GM19438 (cell line): ENCODE measurements at regions not wholly inside any gene's neighbourhood (a gene's known extent, or its start where the extent isn't known, plus 50 kb on each side); places are given as distances from the start of the nearest gene placed in this dataset.
"Not testable (repeated sequence)": the region's sequence is repeated elsewhere in the genome, so short reads cannot be mapped to it uniquely, and the experiment has no call there.

ENCODE experiments used
- ATAC-seq: cut with Tn5 transposase; IDR thresholded peaks from one replicate; pipeline ENCODE4 v1.9.1; 2021; ENCODE audit warnings: low read depth; ENCODE audit not compliant: unreplicated experiment

DNA sequence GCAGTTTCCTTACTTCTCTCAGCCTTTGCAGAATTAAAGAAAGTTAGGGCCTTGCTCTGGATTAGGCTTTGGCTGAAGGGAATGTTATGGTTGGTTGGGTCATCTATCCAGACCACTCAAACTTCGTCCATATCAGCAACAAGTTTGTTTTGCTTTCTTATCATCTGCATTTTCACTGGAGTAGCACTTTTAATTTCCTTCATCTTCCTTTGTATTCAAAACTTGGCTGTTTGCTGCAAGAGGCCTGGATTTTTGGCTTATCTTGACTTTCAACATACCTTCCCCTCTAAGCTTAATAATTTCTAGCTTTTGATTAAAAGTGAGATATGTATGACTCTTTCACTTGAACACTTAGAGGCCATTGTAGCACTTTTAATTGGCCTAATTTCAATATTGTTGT is 126.7 kb upstream of the CENPE start:
- no peak for ATAC-seq

DNA sequence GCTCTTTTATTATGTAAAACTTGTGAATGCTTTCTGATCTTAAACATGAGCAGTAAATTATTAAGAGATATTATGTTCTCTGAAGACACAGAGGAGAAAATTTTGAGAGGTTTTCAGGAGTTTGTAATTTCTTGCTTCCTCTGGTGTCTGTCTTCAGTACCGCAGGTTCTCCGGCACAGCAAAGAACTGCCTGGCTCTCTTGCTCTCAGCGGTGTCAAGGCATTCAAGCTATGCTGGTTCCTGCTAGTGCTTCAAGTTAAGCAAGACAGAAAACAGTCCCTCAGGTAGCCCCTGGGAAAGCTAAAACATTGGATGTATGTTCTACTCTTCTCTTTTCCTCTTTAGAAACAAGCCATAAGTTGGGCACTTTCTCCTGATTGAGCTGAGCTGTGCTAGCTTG is 120.2 kb upstream of the CENPE start:
- ATAC-seq = no peak

DNA sequence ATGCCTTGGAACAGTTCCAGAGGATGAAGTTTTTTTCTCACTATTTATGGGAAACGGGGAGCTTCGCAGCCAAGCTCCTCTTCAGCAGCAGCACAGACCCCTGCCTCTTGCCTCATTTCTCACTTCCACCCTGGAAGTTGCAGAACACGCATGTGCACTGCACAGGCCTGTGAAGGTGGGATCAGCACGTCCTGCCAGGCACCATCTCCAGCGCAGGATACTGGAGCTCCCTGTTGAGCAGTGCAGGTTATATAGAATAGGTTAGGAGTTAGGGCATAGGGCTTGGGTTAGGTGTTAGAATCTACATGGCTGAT is 110.1 kb upstream of the CENPE start:
- ATAC-seq = no peak

DNA sequence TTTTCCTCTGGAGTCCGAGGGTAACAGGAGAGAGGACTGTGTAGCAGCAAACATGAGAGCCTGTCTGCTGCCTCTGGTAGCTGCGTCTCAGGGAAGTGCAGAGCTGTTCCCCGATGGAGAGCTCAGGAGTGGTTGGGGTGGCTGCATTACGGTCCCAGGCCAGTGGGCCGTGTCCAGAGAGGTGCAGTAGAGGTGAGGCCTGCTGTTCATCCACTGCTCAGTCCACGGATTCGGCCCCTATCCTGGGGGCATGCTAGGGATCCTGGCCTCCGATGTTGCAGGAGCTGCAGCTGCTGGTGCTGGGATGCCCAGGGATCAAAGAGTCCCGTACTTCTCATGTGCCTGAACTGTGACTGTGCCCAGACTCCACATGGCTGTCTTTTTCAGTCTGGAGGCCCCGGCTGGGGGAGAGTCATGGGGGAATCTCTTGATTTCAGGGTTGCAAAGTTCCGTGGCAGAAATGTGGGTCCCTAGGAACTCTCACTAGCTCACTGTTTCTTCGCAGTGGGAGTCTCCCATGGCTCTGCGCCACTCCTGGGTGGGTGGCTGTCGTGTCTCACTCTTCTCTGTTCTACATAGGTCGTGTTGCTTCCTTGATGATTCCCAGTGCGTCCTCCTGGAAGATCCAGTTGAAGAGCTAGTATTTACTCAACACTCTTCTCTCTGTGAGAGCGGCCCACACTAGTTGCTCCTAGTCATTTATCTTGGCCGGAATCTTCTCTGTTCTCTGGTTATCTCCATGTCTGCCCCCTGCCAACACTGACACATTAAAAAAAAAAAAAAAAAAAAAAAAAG is 109.5 kb upstream of the CENPE start:
- ATAC-seq = no peak

DNA sequence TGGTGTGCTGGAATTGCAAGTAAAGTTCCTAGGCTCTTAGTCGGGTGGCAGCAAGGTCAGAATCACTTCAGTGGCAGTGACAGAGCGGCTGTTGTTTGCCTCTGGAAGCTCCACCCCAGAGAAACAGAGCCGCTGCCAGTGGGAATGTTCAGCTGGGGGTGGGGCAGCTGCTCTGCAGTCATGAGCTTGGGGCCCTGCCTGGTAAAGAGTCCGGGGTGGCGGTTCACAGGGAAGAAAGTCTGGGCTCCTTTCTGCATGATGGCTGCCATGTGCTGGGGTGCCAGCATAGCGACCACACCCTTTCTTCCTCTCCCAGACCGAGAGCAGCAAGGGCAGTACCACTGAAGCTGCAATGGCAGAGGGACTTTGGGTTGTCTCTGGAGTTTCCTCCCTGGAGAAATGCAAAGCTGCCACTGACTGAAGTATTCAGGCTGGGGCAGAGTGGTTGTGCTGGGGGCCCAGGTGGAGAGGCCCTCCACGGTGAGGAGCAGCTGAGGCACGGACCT is 108.8 kb upstream of the CENPE start:
- no peak for ATAC-seq

DNA sequence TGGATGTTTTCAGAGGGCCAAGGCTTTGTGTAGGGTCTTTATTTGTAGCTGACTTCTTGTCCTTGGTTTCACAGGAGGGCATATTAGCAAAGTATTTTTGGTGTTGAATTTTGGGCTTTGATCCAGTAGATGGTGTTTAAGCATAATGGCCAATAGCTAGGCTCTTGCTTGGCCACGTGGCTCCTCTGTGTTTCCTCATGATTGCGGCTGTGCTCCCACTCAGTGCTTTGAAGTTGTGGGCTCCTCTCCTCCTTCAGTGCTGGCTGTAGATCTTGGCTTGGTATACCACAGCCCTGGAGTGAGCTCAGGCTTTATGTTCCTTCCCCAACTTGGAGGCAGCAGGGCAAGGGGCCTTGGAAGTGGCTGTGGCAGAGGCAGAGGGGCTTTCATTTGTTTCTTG is 107.2 kb upstream of the CENPE start:
- ATAC-seq = no peak

DNA sequence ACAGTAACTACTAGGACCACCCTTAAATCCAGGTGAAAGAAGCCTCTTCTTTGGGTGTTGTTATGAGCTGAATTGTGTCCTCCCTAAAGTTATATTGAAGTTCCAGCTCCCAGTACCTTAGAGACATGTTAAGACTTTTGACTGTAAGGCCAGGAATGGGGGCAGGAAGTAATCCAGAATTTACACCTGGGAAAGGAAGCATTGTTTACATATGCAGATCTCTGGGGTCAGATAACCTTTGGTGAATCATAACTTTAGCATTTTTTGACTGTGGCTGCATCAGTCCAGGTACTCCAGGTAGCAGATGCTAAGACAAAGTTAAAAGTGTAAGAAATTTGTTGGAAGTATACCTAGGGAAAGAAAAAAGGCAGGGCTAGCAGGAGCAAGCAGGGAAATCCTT is 104.9 kb upstream of the CENPE start:
- ATAC-seq = no peak

DNA sequence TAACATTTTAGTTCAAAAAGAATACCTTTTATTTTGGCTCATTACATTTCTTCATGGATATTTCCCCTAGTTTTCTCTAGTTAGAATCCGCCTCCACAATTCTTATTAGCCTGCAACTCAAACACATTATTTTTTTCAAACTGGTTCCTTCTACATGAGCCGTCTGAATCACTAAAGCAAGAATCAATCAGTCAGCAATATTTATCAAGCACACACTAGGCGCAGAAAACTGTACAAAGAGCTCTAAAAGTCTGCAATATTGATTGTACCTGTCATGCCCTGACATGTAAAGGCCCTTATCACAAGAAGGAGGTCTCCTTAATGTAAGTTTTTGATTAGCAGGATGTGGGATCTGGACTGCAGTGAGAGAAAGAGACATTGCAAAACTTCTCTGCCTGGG is 94.8 kb upstream of the CENPE start:
- no peak for ATAC-seq

DNA sequence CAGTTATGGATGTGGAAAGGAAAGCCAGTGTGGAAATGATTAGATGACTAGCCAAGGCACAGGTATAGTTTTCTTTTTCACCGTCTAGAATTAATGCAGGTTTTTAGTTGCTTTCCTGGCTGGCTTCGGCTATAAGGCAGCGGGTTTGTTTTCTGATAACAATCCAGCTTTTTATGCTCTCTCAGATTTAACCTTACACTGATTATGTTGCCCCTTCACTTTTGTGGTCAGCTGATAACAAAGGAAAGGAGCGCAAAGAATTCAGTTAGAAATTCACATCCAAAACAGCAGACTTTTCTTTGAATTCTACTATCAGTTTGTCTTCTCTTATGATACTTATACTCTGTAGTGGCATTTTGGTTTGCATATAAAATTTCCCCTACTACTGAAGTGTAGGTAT is 94.2 kb upstream of the CENPE start:
- ATAC-seq = no peak

DNA sequence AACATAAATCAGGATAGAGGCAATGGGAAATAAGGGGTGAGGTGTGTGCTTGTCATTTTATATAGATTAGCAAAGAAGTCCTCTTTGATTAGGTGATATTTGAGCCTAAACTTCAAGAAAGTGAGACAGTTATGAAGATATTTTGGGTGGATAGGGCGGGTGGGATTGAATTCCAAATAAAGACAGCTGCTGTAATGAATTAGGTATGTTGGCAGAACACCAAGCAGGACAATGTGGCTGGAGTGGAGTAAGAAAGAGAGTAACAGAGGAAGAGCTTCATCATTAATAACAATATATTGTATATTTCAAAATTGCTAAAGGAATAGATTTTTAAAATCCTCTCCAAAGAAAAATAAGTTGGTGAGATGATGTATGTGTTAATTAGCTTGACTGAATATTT is 91.0 kb upstream of the CENPE start:
- ATAC-seq = no peak

DNA sequence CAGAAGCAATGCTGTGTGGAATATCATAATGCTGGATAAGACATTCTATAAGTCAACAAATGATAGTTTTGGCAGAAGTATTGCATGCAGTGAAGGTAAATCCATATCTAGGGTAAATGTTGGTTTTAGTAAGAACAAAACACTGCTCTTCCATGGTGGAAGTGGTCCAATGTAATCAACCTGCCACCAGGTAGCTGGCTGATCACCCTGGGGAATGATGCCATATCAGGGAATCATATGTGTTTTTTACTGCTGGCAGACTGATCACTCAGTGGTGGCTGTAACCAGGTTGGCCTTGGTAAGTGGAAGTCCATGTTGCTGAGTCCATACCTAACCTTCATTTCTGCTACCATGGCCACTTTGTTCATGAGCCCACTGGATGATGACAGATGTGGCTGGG is 74.0 kb upstream of the CENPE start:
- ATAC-seq = no peak

DNA sequence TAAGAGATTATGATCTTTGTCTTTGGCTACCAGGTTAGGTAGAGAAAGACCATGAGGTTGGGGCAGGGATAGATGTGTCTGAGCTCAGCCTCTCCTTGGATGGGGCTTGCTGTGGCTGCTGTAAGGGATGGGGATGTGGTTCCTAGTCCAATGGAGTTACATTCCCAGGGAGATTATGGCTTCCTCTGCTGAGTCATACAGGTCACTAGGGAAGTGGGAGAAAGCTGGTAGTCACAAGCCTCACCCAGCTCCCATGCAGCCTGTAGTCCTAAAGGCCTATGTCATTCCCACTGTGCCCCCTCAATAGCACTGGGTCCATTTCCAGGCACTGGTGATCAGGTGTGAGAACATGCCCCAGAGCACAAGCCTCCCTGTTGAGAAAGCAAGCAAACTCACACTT is 70.6 kb upstream of the CENPE start:
- no peak for ATAC-seq

DNA sequence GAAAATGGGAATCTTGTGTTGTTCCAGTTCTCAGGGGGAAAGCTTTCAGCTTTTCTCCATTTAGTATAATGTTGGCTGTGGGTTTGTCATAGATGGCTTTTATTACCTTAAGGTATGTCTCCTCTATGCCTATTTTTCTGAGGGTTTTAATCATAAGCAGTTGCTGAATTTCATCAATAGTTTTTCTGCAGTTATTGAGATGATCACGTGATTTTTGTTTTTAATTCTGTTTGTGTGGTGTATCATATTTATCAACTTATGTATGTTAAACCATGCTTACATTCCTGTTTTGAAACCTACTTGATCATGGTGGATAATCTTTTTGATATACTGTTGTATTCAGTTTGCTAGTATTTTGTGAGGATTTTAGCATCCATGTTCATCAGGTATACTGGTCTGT is 66.8 kb upstream of the CENPE start:
- no peak for ATAC-seq

DNA sequence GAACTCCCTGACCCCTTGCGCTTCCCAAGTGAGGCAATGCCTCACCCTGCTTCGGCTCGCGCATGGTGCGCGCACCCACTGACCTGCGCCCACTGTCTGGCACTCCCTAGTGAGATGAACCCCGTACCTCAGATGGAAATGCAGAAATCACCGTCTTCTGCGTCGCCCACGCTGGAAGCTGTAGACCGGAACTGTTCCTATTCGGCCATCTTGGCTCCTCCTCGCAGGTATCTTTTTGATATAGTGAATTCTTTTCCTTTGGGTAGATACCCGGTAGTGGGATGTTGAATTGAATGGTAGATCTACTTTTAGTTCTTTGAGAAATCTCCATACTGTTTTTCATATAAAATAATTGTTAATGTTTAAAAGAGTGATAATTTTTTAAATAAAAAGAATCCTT is 57.9 kb upstream of the CENPE start:
- not testable (repeated sequence) for ATAC-seq
